Stimulated activated CD8-positive, alpha-beta memory T cell treated with anti-CD3 and anti-CD28 coated beads, Interleukin-15, amount 100 ng/mL, for 24 hours (primary cell): ENCODE measurements at regions not wholly inside any gene's neighbourhood (a gene's known extent, or its start where the extent isn't known, plus 50 kb on each side); places are given as distances from the start of the nearest gene placed in this dataset.
"Not testable (repeated sequence)": the region's sequence is repeated elsewhere in the genome, so short reads cannot be mapped to it uniquely, and the experiment has no call there.

Experiments
- DNase-seq: peaks from one replicate; pipeline ENCODE4 v3.0.0-alpha.2; 2020; ENCODE audit warnings: low read depth

DNA sequence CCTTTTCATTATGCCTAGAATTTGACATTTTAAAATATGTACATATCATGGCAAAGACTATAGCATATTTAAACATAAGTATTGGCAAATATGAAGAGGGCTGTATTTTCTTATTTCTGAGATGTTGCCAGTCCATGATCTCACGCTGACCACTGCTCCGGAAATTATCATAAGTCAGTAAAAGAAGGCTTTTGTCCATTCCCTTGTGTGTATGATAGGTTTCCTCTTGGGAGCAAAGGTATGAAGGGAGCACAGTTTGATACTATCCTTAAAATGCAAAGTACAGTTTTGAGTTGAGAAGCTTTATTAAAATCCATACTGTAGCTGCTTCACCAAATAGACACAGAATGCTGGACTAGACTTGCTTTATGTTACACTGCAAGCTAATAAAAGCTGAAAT, 52.6 kb upstream of the AGA start:
- DNase-seq, result no peak

- DNase-seq, result not testable (repeated sequence)
These were observed 53.4 kb upstream of the AGA start for GRCh38 chr4:177495626-177496025.

DNA sequence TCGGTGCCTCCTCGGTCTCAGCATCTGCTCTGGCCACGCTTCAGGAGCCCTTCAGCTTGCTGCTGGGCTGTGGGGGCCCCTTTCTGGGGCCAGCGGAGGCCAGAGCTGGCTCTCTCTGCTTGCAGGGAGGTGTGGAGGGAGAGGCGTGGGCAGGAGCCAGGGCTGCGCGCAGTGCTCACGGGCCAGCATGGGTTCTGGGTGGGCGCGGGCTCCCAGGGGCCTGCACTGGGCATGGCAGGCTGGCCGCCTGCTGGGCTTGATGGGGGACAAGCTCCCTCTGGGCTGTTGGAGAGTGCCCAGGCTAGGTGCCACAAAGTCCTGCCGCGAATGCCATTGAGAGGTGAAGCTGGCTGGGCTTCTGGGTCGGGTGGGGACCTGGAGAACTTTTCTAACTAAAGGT, 57.3 kb upstream of the AGA start:
- no peak for DNase-seq

GRCh38 chr4:177505171-177505615, 63.0 kb upstream of the AGA start:
- no peak for DNase-seq

GRCh38 chr4:177508662-177509061, 66.4 kb upstream of the AGA start:
- no peak for DNase-seq

DNA sequence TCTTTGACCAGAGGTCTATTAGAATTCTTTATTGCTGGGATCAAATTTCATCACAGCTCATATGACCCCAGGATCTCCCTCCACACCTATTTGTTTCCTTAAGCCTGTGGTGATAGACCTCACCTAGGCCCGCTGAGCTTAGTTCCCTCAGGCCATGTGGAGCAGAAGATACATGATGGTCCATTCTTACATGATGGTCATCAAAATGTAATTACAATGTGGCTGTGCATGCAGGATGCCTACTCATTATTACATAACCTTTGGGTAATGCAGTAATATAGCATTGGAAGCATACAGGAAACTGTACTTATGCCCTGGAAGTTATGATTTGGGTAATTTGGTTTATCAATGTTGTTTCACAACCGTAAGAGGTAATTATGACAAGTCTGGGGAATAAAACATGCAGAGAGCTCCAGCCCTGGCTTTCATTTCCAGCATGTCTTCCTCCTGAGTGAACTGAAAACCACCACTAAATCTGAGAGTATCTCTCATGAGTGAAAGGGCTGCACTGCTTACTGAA, 67.0 kb upstream of the AGA start:
- no peak for DNase-seq

GRCh38 chr4:177511611-177512010, 69.4 kb upstream of the AGA start:
- DNase-seq, result no peak

- DNase-seq, result no peak
These were observed 70.4 kb upstream of the AGA start for GRCh38 chr4:177512646-177513045.

DNA sequence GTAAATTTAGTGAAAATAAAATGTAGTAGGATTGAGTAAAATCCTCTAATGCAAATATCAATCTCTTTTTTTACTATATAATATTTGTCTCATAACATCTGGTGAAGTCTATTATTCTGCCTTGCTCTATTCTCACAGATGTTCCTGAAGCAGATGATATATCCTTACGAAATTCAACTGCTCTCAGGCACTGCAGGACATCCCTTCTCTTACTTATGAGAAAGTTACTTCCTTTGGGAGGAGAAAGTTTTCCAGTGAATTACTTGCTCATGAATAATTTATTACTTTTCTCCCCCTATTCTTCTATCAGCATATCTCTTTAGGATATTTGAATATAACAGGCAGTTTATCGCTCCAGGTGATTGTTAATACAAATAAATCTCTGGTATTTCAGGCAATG, 75.6 kb upstream of the AGA start:
- no peak for DNase-seq

DNA sequence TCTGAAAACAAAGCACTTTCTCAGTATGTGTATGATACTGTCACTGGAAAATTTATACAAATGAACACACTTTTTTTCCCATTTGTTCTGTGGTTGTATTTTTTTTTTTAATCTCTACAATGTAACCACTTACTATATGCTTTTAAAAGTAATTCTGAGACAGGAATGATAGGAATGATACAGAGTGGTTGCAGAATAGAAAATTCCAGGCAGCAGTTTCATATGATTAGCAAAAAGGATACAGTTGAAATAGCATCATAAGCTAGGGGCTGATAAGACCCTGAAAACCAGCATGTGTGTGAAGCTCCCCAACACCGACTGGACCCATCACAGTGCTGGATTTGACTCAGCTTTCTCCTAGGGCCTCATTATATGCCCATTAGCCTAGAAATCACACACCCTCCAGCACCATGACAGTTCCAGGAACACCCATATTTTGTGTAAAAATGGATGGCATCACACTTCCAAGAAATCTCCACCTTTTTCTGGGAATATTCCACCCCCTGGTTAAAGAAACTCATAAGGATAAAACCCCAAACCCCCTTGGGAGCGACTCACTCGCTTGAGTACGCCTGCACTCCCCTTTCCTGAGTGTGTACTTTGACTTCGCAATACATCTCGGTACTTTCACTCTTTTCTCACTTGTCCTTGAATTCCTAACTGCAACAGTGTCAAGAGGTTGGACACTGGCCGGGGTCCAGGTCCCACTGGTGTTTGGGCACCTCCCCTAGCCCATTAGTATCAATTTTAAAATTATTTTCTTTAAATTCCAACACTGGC, 77.4 kb upstream of the AGA start:
- no peak for DNase-seq

DNA sequence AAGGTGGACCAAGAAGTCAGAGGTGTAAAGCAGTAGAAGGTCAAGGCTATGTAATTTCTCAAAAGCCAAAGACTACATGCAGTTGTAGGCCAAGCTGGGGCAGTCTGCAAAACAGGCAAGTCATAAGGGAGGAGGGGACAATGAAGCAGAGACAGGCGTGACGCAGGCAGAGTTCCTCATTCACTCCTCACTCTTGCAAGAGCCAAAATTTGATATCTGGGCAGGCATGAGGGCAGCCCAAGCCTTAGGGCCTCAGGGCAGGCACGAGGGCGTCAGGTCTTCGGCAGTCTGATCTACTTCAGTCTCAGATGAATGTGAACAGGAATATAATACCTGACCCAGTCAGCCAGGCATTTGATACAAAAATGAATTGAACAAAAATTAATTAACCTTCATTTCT, 86.4 kb upstream of the AGA start:
- no peak for DNase-seq

- no peak for DNase-seq
These were observed 88.3 kb upstream of the AGA start for GRCh38 chr4:177530561-177530960.

DNA sequence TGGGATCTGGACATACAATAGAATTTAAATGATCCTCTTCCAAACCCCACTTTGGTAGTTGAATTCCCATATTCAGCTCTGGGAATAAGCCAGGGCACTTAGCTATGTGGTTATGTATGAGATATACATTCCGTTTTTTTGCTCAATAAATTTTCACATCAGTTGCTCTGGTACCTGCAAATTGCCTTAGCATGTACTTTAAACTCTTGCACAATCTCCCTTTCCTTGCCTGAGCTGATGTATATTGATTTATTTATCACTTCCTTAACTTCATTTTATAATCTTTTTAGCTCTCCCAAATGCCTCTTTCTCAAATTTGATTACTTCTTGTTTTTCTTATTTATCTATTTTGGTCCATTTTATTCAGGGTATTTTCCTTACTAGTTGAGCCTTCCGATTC, 90.1 kb upstream of the AGA start:
- DNase-seq, result no peak

GRCh38 chr4:177534841-177535240, 92.6 kb upstream of the AGA start:
- not testable (repeated sequence) for DNase-seq

GRCh38 chr4:177546745-177547144, 104.5 kb upstream of the AGA start:
- no peak for DNase-seq

GRCh38 chr4:177547985-177548384, 105.7 kb upstream of the AGA start:
- no peak for DNase-seq

DNA sequence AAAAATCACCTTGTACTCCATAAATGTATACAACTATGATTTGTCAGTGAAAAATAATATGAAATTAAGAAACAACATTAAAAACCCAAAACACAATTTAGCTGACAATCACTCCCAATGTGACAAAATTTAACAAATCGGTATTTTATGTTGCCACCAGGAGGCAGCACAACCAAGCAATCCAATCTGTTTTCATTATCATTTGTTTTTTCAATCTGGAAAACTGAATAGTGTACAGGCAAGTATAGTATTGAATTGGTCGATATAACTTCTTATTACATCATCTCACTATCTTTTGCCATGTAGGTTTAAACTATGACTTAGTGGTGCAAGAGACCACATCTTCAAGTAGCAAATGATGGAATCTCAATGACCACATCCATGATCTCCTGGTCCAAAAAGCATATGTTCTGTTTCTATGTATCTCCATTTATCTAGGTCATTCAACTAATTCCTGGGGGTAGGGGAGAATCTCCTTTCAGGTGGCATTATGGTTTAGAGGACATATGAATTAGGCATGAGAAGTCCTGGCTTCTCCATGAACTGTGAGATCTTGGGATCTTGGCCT, 112.9 kb upstream of the AGA start:
- DNase-seq, result no peak

DNA sequence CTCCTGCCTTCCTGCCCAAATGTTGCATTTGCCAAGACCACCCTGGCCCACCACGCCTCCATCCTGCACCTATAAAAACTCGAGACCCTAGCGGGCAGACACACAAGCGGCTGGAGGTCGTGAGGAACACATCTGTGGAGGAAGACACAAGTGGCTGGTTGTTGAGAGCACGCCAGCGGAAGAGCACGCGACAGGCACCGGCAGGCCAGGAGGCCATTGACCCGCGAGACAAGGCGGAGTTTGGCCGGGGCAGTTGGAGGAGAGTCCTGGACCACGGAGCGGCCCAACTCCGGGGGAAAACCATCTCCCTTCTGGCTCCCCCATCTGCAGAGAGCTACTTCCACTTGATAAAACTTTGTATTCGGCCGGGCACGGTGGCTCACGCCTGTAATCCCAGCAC, 115.2 kb upstream of the AGA start:
- DNase-seq, result no peak

GRCh38 chr4:177558995-177559394, 116.8 kb upstream of the AGA start:
- DNase-seq, result no peak

- no peak for DNase-seq
These were observed 119.9 kb upstream of the AGA start for GRCh38 chr4:177562163-177562562.

- no peak for DNase-seq
These were observed 120.6 kb upstream of the AGA start for GRCh38 chr4:177562859-177563258.

GRCh38 chr4:177566691-177567090, 124.5 kb upstream of the AGA start:
- no peak for DNase-seq

DNA sequence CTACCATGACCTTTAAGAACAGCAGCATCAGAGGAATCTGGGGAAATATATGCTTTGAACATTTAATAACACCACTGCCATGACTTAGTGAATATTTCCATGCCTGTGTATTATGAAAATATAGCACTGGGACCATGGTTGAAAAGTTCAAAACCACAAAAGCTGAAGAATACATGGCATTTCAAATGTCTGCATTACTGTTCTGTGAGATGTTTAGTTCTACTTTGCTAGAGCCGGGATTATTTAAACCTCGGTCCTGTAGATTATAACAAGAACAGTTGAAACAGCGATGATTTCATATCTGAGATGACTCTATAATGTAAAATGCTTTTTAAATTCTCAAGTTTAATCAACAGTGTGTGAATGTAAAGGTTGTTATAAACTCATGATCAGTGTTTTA, 126.7 kb upstream of the AGA start:
- no peak for DNase-seq

GRCh38 chr4:177569434-177569833, 127.2 kb upstream of the AGA start:
- DNase-seq, result no peak
